GM12878 (cell line): ENCODE measurements at regions not wholly inside any gene's neighbourhood (a gene's known extent, or its start where the extent isn't known, plus 50 kb on each side); places are given as distances from the start of the nearest gene placed in this dataset.

Experiments used
- ATAC-seq: fragments of 200-7000 bp; cut with Tn5 transposase; 3 replicates; pipeline ENCODE4 v1.9.1; 2020; ENCODE audit warnings: mild to moderate bottlenecking, moderate library complexity
- BruUV-seq: library from RNA; stranded (reverse); fragments of 400-500 nt; replicated peaks from 2 replicates; lab custom pipeline; 2021; lab: Mats Ljungman, UMichigan
- CTCF ChIA-PET: fragments of 300-600 bp; sonication (Branson Sonifier 250); formaldehyde crosslinking; extraction: SDS; loops from one replicate; lab custom pipeline; 2021; ENCODE audit warnings: inconsistent platforms; lab: Yijun Ruan, JAX
- POLR2A ChIA-PET: fragments of 350-600 bp; formaldehyde crosslinking; extraction: SDS; loops from one replicate; lab custom pipeline; 2021; ENCODE audit warnings: inconsistent platforms; lab: Charles Lee
- RAD21 ChIA-PET: fragments of 300-600 bp; sonication (Branson Sonifier 250); formaldehyde crosslinking; loops from one replicate; lab custom pipeline; 2023; ENCODE audit warnings: antibody characterized with exemption; ENCODE audit not compliant: unreplicated experiment; lab: Charles Lee
- SMC1A ChIA-PET: fragments of 300-600 bp; sonication (Branson Sonifier 250); formaldehyde crosslinking; loops from one replicate; lab custom pipeline; 2023; ENCODE audit not compliant: unreplicated experiment, uncharacterized antibody; lab: Charles Lee
- DNase-seq: peaks from one replicate; pipeline ENCODE4 v3.0.0-alpha.2; 2011; ENCODE audit warnings: low read depth, low spot score
- FAIRE-seq: peaks from 3 replicates; lab custom pipeline; 2011; peaks lifted over from hg19 to GRCh38; lab: Jason Lieb, UNC
- H2AFZ ChIP-seq: 2 replicates; pipeline ENCODE4 v1.6.0; 2011; ENCODE audit warnings: low read depth, low read length, control low read depth; ENCODE audit not compliant: control insufficient read depth
- H3K27ac ChIP-seq: 2 replicates; pipeline ENCODE4 v1.5.1; 2011; ENCODE audit warnings: control low read depth; ENCODE audit not compliant: control insufficient read depth, insufficient read depth
- H3K27me3 ChIP-seq, 2 experiments: replicated peaks in 1 of 2; 2 replicates each; pipeline versions ENCODE4 v1.6.0 to v1.6.1; 2011; ENCODE audit warnings: low read length in 1 of 2; ENCODE audit not compliant: control insufficient read depth in 2 of 2, insufficient read depth in 2 of 2
- H3K36me3 ChIP-seq, 2 experiments: 2 replicates each; pipeline ENCODE4 v1.5.1; 2011; ENCODE audit warnings: low read length in 1 of 2; ENCODE audit not compliant: control insufficient read depth in 2 of 2, insufficient read depth in 2 of 2
- H3K4me1 ChIP-seq: 2 replicates; pipeline ENCODE4 v1.6.1; 2011; ENCODE audit warnings: mild to moderate bottlenecking, low read length, moderate library complexity, mixed read lengths; ENCODE audit not compliant: control insufficient read depth, insufficient read depth
- H3K4me2 ChIP-seq: 2 replicates; pipeline ENCODE4 v1.6.0; 2011; ENCODE audit warnings: control low read depth; ENCODE audit not compliant: control insufficient read depth, insufficient read depth
- H3K4me3 ChIP-seq: fragments of 200-600 bp; sonication (generic); 2 replicates; pipeline ENCODE4 v1.5.1; 2016
- H3K79me2 ChIP-seq: 2 replicates; pipeline ENCODE4 v1.6.0; 2011; ENCODE audit warnings: low read length; ENCODE audit not compliant: control insufficient read depth, insufficient read depth
- H3K9ac ChIP-seq: 2 replicates; pipeline ENCODE4 v1.8.0; 2011; ENCODE audit warnings: low read length, control low read depth, mixed read lengths; ENCODE audit not compliant: control insufficient read depth, insufficient read depth
- H3K9me3 ChIP-seq: replicated peaks from 3 replicates; pipeline ENCODE4 v1.5.1; 2011; ENCODE audit warnings: mild to moderate bottlenecking, low read length; ENCODE audit not compliant: control insufficient read depth, insufficient read depth
- H4K20me1 ChIP-seq: 2 replicates; pipeline ENCODE4 v1.6.0; 2011; ENCODE audit not compliant: control insufficient read depth, insufficient read depth
- ATF2 ChIP-seq: IDR thresholded peaks from 2 replicates; pipeline ENCODE4 v1.6.1; 2012; ENCODE audit warnings: low read length, inconsistent platforms
- BACH1 ChIP-seq: fragments of 450-650 bp; IDR thresholded peaks from 2 replicates; pipeline ENCODE4 v1.6.1; 2017; ENCODE audit warnings: mild to moderate bottlenecking, borderline replicate concordance
- EZH2 ChIP-seq: IDR thresholded peaks from 2 replicates; pipeline ENCODE4 v1.6.1; 2012; ENCODE audit warnings: low read depth, mild to moderate bottlenecking, control low read depth, inconsistent platforms, low read length, borderline replicate concordance; ENCODE audit not compliant: control insufficient read depth
- FOXK2 ChIP-seq: fragments of 450-650 bp; IDR thresholded peaks from 2 replicates; pipeline ENCODE4 v1.6.1; 2017; ENCODE audit warnings: mild to moderate bottlenecking, moderate library complexity
- POLR2A ChIP-seq: IDR thresholded peaks from 2 replicates; pipeline ENCODE4 v1.6.1; 2011; ENCODE audit warnings: low read depth, mild to moderate bottlenecking, low read length
- STAT1 ChIP-seq: fragments of 450-650 bp; conservative IDR thresholded peaks from 2 replicates; pipeline ENCODE4 v1.6.1; 2014; ENCODE audit warnings: antibody characterized with exemption, mild to moderate bottlenecking
- USF2 ChIP-seq: IDR thresholded peaks from 2 replicates; pipeline ENCODE4 v1.6.1; 2011; ENCODE audit warnings: low read depth, low read length, improper control_type of control experiment, borderline replicate concordance
- ZBED1 ChIP-seq: IDR thresholded peaks from 2 replicates; pipeline ENCODE4 v1.6.1; 2016; ENCODE audit warnings: borderline replicate concordance
- whole genome bisulfite sequencing: methylation state at CpG from one replicate; pipeline ENCODE4 v1.1.6; 2016; ENCODE audit warnings: low lambda C conversion rate; ENCODE audit not compliant: insufficient replicate concordance, insufficient coverage; ENCODE audit errors: missing lambda C conversion rate; 5-methylcytosine and 5-hydroxymethylcytosine counted together
- in situ Hi-C: fragments of 300-500 bp; cut with MboI; formaldehyde crosslinking; loops from 9 replicates; pipeline ENCODE4 v1.14.3; 2018; ENCODE audit warnings: mixed read lengths
- intact Hi-C: fragments of 100-400 bp; cut with micrococcal nuclease; formaldehyde crosslinking; loops from one replicate; pipeline ENCODE4 v1.14.2; 2022; ENCODE audit not compliant: unreplicated experiment
- TF ChIP-seq, protein P1 (sequence below): IDR thresholded peaks from 2 replicates; pipeline ENCODE4 v1.6.1; 2012; ENCODE audit warnings: improper control_type of control experiment, low read depth, low read length; ENCODE audit not compliant: insufficient replicate concordance
- TF ChIP-seq, protein P2 (sequence below): IDR thresholded peaks from 2 replicates; pipeline ENCODE4 v1.6.1; 2012; ENCODE audit warnings: mild to moderate bottlenecking, low read depth, low read length

DNA sequence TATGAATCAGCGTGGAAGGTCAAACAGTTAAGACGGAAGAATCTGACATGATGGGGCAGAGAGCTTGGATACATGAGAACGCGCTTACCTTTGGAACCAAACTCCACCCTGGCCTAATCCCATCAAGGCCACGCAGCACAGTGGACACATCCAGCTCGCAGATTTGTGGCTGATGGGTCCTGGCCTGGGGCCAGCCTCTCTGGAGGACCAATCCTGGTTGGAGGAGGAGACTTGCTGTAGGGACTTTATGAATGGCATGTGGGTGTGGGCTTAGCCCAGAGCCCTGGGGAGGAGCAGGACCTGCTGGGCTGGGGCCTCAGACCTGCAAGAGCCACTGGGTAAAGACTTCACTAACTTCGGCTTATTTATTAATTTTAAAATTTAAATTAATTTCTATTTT, 73.4 kb upstream of the ANKRD34C start (continued):
- TF ChIP-seq ATF2 (no peak), FOXK2 (no peak)

- ChIA-PET RAD21 (no interaction called here), SMC1A (interaction anchor here (0.6 to 2.0 kb wide), 3 partner anchors 114 to 180 kb away, joined by 3 to 9 read pairs (median 3); no protein-coding TSS in a partner anchor), POLR2A (no interaction called here), CTCF (interaction anchor here (0.7 to 2.5 kb wide), 6 partner anchors 9 to 180 kb away, joined by 3 to 17 read pairs (median 6); no protein-coding TSS in a partner anchor)
- intact Hi-C loops (no loop called here), in situ Hi-C loops (no loop called here)
- Histone ChIP-seq H3K27ac (no peak overlapping the region), H3K9me3 (no peaks in the 10 kb centered on the region), H3K9ac (no peak overlapping the region), H3K27me3 (peaks cover 7 to 8% of the 10 kb centered on the region in 2 experiments), H3K4me2 (no peak overlapping the region), H3K79me2 (no peaks in the 10 kb centered on the region), H2AFZ (no peak overlapping the region), H3K4me3 (no peak overlapping the region), H4K20me1 (no peaks in the 10 kb centered on the region), H3K36me3 (no peaks in the 10 kb centered on the region), H3K4me1 (no peaks in the 10 kb centered on the region)
- no TSS peak for BruUV-seq
- WGBS = 0% methylated on average over 3 of the region's 3 CpGs
- DNase-seq = no peak
- no peak for FAIRE-seq
- ATAC-seq = peak; percentile 46; the same call in 2 of the 3 replicates
- no peak for TF ChIP-seq USF2
- no peak for TF ChIP-seq STAT1
- TF ChIP-seq ZBED1 = no peak
- TF ChIP-seq BACH1 = no peak
- TF ChIP-seq, protein P1, sequence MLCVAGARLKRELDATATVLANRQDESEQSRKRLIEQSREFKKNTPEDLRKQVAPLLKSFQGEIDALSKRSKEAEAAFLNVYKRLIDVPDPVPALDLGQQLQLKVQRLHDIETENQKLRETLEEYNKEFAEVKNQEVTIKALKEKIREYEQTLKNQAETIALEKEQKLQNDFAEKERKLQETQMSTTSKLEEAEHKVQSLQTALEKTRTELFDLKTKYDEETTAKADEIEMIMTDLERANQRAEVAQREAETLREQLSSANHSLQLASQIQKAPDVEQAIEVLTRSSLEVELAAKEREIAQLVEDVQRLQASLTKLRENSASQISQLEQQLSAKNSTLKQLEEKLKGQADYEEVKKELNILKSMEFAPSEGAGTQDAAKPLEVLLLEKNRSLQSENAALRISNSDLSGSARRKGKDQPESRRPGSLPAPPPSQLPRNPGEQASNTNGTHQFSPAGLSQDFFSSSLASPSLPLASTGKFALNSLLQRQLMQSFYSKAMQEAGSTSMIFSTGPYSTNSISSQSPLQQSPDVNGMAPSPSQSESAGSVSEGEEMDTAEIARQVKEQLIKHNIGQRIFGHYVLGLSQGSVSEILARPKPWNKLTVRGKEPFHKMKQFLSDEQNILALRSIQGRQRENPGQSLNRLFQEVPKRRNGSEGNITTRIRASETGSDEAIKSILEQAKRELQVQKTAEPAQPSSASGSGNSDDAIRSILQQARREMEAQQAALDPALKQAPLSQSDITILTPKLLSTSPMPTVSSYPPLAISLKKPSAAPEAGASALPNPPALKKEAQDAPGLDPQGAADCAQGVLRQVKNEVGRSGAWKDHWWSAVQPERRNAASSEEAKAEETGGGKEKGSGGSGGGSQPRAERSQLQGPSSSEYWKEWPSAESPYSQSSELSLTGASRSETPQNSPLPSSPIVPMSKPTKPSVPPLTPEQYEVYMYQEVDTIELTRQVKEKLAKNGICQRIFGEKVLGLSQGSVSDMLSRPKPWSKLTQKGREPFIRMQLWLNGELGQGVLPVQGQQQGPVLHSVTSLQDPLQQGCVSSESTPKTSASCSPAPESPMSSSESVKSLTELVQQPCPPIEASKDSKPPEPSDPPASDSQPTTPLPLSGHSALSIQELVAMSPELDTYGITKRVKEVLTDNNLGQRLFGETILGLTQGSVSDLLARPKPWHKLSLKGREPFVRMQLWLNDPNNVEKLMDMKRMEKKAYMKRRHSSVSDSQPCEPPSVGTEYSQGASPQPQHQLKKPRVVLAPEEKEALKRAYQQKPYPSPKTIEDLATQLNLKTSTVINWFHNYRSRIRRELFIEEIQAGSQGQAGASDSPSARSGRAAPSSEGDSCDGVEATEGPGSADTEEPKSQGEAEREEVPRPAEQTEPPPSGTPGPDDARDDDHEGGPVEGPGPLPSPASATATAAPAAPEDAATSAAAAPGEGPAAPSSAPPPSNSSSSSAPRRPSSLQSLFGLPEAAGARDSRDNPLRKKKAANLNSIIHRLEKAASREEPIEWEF = no peak
- no peak for TF ChIP-seq POLR2A
- TF ChIP-seq EZH2 = no peak
- TF ChIP-seq, protein P2, sequence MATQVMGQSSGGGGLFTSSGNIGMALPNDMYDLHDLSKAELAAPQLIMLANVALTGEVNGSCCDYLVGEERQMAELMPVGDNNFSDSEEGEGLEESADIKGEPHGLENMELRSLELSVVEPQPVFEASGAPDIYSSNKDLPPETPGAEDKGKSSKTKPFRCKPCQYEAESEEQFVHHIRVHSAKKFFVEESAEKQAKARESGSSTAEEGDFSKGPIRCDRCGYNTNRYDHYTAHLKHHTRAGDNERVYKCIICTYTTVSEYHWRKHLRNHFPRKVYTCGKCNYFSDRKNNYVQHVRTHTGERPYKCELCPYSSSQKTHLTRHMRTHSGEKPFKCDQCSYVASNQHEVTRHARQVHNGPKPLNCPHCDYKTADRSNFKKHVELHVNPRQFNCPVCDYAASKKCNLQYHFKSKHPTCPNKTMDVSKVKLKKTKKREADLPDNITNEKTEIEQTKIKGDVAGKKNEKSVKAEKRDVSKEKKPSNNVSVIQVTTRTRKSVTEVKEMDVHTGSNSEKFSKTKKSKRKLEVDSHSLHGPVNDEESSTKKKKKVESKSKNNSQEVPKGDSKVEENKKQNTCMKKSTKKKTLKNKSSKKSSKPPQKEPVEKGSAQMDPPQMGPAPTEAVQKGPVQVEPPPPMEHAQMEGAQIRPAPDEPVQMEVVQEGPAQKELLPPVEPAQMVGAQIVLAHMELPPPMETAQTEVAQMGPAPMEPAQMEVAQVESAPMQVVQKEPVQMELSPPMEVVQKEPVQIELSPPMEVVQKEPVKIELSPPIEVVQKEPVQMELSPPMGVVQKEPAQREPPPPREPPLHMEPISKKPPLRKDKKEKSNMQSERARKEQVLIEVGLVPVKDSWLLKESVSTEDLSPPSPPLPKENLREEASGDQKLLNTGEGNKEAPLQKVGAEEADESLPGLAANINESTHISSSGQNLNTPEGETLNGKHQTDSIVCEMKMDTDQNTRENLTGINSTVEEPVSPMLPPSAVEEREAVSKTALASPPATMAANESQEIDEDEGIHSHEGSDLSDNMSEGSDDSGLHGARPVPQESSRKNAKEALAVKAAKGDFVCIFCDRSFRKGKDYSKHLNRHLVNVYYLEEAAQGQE = peak; percentile 75
Observed at GRCh38 chr15:79208179-79208578, 74.3 kb upstream of the ANKRD34C start.
